Eye (tissue), 1 donor: ENCODE measurements at regions not wholly inside any gene's neighbourhood (a gene's known extent, or its start where the extent isn't known, plus 50 kb on each side); places are given as distances from the start of the nearest gene placed in this dataset.
A peak's percentile ranks its signal among the peaks of the same experiment; 100 is the strongest.
"Not testable (repeated sequence)": the region's sequence is repeated elsewhere in the genome, so short reads cannot be mapped to it uniquely, and the experiment has no call there.

Source experiments
- DNase-seq: peaks from one replicate; pipeline ENCODE4 v3.0.0-alpha.2; 2015

DNA sequence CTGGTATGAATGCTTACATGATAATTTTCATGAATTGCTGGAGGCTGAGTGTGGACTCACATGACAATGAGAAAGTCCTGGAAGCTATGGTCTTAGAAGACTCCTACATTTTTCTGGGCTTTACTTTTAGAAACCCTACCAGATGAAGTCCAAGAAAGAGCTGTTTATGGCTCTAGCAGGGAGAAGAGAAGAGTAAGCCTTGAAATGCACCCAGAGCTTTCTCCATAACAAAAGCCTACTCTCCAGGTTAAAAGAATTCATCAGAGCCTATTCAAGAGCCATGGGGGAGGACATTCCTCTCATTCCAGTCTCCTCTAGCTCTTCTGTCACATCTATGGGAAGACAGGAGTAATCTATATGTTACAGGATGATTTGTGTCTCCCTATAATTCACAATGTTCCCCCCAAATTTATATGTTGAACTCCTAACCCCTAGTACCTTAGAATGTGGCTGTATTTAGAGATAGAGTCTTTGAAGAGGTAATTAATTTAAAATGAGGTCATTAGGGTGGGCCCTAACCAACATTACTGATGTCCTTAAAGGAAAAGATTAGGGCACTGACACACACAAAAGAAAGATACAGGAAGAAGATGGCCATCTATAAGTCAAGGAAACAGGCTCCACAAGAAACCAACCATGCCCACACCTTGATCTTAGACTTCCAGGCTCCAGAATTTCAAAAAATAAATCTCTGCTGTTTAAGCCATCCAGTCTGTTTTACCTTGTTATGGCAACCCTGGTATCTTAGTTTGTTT lies 193.8 kb upstream of the PTER start:
- DNase-seq, result no peak

DNA sequence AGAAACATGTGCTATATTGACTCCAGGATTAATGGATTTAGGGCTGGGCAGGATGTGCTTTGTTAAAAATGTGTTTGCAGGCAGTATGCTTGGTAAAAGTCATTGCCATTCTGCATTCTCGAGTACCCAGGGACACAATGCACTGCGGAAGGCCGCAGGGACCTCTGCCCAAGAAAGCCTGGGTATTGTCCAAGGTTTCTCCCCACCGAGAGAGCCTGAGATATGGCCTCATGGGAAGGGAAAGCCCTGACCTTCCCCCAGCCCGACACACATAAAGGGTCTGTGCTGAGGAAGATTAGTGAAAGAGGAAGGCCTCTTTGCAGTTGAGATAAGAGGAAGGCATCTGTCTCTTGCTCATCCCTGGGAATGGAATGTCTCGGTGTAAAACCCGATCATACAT lies 186.7 kb upstream of the PTER start:
- not testable (repeated sequence) for DNase-seq

DNA sequence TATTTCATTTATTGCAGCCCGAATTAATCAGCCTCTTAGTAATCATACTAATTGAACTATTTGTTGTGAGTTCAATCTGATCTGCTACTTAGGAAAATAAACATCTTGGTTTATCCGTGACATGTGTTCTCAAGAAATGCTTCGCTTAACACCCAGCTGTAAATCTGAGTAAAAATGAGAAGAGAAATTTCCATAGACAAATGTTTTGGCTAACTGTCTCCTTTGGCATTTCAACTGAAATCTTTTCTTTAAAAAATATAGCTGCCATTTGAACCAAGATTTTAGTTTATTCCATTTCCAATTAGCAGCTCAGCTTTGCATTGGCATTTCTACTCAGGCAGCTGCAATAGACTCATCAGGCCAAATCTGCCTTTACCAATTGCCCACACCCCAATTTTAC lies 180.5 kb upstream of the PTER start:
- no peak for DNase-seq

DNA sequence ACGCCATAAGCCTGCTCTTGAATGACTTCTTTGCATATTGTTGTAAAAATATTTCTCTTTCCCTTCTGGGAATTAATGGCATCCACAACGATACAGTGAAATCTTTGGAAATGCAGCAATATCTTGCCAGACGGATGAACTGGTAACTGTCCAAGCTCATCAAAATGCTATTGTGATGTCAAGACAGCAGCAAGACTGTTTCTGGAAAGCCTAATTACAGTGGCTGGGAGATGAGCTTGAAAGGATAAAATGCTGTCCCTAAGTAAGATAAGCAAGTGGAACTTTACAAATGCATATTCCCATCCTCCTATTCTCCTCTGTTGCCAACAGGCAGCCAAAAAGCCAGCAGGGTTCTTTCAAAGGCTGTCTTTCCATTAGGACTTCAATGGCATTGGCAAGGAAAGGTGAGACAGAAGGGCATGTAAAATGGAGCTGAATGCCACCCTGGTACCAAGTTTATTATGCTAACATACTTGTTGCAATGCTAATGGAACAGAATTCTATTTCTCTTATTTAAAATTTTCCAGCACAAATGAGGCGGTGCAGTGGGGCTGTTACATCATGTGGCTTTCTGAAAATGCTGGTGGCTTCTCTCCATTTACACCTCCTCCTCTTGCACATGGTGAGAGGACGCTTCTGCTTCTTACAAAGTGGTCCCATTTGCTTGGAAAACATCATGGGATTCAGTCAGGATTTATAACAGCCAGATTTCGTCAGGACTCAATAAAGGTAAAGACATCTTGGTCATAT lies 178.3 kb upstream of the PTER start:
- no peak for DNase-seq

DNA sequence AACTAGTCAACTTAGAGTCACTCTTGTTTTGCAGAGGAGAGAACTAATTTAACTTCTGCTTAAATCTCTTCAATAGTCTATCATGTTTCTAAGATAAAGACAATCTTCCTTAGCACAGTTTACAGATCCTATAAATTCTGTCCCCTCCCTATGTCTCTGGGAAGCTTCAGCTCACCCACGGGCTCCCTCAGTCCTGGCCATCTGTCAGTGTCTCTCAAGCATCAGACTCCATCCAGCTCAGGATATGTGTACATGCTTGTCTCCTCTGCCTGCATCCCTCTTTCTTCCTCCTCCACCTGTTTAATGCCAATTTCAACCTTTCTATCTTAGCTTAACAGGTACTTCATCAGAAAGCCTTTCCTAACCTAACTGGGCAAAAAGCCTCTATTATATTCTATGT lies 177.1 kb upstream of the PTER start:
- DNase-seq, result no peak

DNA sequence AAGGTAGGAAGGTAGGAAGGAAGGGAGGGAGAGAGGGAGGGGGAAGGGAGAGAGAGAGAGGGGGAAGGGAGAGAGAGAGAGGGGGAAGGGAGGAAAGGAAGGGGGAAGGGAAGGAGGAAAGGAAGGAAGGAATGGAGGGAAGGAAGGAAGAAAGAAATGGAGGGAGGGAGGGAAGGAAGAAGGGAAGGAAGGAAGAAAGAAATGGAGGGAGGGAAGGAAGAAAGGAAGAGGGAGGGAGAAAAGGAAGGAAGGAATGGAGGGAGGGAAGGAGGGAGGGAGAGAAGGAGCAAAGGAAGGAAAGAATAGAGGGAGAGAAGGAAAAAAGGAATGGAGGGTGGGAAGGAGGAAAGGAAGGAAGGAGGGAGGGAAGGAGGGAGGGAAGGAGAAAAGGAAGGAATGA lies 176.4 kb upstream of the PTER start:
- no peak for DNase-seq

DNA sequence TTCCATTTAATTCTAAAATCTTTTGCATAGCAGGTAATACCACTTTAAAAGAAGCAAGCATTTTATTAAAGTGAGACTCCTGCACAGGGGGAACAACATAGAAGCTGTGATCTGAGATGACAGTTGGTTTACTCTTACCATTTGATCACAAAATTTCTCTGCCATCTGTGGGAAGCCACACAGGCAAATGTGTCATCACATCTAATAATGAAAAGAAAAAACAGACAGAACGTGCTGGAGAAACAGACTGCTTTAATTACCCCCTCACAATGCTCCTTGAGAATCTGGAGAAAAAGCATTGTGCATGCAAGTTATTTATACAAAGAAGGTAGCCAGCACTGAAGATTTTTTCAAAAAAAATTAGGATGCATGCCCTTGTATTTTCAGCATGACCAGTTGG lies 165.2 kb upstream of the PTER start:
- peak; percentile 1 for DNase-seq

DNA sequence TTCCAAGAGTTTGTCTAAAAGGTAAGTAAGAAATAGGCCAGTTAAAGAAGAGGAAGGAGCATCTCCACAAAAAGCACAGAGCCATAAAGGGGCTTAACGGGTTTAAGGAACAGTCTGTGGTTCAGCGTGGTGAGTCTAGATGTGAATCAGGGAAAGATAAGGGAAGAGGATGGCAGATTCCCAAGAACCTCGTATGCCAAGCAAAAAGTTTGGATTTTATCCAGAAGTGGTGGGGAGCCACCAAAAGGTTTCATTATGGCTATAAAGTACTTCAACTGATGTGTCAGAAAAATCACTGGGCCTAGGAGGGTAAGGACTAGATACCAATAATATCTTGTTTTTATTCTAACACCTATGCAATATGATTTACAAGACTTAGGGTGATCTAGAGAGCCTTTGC lies 161.9 kb upstream of the PTER start:
- DNase-seq, result no peak

DNA sequence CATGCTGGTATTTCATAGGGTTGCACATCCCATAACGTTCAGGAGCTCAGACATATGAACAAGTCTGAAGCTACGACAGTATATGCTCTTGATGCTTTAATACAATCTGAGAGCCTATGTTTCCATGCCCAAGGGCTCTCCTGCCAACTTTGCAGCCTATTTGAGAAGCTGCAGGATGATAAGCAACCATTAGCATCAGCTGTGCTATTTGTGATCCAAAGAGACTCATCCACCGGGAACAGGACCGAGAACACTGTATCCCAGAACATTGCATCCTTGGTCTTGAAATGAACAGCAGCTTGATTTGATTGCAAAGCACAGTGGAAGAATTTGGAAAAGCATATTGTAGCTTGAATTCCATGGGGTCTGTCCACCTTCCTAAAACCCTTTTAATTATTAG lies 156.2 kb upstream of the PTER start:
- DNase-seq, result no peak

DNA sequence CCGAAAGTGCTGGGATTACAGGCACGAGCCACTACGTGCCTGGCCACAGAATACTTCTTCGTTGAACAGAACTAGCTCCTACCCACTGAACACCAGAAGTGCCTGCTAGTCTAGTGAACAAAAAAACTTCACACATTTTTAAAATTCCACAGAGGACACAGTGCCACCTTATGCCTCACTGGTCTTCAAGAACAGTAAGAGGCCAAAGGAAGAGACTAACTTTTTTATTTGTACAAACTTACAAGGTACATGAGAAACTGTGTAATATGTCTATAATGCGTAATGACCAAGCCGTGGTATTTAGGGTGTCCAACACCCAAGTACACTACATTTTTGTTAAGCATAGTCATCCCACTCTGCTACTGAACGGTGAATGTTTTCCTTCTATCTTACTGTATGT lies 144.4 kb upstream of the PTER start:
- no peak for DNase-seq

DNA sequence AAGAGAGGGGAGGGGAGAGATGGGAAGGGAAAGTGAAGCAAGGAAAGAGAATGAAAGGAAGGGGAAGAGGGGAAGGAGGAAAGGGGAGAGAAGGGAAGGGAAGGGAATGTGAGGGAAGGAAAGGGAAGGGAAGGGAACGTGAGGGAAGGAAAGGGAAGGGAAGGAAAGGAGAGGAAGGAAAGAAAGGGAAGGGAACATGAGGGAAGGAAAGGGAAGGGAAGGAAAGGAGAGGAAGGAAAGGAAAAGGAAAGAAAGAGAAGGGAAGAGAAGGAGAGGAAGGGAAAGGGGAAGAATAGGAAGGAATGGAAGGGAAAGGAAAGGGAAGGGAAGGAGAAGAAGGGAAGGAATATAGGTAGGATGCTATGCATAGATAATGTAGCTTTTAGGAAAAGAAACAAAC lies 139.7 kb upstream of the PTER start:
- no peak for DNase-seq

DNA sequence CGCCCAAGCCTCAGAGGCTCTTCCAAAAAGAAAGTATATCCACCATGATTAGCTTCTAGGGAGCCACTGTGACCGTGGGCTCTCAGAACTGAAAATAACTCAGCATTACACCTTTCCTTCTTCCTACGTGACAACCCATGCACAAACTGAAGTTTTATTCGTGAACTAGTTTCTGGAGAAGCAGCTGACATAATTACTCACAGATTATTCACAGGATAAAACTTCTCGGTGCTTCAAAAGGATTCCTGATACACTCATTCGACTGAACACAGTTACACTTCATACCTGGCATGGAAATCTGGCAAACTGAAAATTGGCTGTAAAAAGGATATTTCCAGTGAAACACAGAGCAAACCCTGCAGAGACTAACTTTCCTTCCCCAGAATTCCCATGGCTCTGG lies 139.2 kb upstream of the PTER start:
- DNase-seq, result no peak

DNA sequence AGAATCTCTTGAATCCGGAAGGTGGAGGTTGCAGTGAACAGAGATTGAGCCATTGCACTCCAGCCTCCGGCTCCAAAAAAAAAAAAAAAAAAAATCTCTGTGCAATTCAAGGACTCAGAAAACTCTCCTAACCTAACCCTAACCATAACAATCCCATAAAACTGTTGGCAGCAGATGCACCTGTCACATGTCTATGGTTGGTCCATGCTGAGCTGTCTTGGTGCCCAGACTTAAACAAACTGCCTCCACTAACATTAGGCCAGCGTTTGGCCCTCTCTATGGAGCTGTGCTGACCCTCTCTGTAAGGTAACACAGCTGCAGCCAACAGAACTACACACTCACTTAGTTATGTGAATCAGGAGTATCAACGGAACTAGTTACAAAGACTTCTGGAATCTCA lies 132.5 kb upstream of the PTER start:
- DNase-seq, result no peak

DNA sequence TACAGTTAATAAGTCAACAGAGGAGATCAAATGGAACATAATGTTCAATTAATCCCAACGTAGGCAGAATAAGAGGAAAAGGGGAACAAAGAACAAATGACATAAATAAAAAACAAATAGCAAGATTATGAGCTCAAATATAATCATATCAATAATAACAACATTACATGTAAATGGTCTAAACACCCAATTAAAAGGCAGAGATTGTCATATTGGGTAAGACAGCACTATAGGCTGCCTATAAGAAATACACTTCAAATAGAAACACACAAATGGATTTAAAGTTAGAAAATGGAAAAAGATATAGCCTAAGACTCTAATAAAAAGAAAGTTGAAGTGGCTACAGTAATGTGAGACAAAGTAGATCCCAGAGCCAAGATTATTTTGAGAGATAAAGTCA lies 126.4 kb upstream of the PTER start:
- no peak for DNase-seq

DNA sequence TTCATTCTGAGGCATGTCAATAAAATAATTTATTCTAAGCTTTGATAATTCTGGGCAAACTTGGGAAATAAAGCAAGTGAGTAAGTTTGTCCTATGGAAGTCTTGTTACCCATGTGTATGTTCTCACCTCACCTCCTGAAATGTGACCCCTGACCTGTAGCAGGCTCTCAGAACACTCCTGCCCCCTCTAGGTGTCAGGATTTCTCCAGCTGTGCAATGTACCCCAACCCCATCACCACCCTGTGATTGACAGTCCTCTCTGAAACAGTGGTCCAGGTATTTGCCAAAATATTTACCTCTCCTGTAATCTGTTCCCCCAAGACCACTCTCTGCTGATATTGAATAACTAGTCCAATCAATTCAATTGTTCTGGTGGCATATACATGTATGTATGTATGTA lies 122.6 kb upstream of the PTER start:
- no peak for DNase-seq

DNA sequence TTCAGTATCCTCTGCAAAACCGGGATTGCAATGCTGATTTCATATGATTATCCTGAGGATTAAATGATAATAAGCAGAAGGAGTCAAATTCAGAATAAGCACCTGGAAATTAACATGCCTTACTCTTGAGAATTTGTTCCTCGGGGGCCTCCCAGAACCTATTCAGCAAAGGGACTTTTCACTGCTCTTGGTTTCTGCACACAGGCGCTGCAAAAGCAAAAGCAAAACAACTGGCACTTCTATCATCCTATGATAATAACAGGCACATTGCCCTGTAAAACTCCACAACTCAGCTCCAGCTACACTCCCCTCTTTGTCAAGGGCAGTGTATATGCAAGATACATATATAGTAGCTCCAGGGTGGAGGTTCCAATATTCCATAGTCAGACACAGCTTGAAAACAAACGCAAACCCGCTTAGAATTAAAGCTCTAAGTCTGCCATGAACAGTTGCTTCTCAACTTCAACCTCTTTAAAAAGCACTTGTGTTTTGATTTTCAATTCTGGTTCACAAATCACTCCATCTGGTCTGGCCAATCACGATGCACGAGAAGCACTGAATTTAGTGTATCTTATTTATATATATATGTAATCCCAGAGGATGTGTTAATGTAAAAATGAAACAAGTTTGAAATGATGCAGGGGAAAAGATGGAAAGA lies 119.9 kb upstream of the PTER start:
- no peak for DNase-seq

DNA sequence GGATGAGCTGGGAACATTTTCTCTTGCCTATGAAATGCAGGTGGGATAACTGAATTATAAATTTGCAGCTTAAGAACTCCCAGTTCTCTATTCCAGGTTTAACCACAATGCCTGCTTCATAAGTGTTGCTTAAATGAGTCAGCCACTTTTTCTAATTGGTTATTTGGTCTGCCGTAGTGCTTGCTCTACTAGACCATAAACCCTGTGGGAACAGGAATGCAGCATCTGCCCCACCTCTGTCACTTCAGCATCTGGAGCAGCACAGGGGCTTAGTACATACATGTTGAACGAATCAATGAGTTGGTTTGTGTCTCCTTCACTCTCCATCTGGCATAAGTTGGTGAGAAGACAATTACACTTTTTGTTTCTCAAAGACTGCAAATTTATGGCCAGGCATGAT lies 95.2 kb upstream of the PTER start:
- no peak for DNase-seq

DNA sequence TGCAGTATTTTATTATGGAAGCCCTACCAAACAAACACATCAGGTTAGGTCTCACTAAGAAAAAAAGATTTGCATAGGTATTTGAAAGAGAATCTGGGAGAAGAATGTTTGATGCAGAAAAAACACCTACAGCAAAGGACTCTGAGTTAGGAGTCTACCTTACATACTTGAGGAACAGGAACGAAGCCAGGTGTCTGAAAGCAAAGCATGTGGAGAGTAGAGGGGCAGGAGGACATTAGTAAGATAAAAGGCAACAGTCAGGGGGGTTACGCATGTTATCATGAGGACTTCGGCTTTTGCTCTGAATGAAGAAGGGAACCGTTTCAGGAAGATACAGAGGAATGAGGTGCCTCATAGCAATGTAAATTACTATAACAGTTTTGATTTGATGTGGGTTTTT lies 87.9 kb upstream of the PTER start:
- DNase-seq, result no peak

DNA sequence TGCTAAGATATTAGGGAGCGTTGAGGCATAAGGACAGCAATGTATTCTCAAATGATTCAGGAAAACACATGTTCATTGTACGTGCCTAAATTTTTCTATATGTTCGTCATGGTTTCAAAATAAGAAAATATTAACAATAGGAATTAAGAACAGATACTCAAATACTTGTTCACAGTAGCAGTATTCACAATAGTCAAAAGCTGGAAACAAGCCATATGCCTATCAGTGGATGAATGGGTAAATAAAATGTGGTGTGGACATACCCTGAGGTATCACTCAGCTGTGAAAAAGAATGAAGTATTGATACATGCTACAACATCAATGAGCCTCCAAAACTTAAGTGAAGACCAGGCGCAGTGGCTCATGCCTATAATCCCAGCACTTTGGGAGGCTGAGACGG lies 84.7 kb upstream of the PTER start:
- no peak for DNase-seq

DNA sequence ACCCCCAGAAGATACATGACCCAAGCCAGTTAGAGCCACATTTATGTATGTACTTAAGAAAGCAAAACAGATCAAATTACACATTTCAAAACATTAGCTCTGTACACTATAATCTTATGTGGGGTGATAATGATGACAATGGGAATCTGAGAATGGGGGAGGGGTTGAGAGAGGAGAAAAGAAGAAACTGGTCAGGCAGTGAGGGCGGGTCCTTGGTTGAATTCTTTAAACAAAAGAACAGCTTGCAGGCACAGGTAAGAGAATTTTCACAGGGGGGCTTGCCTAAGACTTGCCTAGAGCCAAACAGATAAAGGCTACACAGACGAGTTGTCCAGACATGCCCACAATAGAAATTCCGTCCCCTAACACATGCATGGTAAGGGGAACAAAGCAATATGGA lies 76.8 kb upstream of the PTER start:
- no peak for DNase-seq

DNA sequence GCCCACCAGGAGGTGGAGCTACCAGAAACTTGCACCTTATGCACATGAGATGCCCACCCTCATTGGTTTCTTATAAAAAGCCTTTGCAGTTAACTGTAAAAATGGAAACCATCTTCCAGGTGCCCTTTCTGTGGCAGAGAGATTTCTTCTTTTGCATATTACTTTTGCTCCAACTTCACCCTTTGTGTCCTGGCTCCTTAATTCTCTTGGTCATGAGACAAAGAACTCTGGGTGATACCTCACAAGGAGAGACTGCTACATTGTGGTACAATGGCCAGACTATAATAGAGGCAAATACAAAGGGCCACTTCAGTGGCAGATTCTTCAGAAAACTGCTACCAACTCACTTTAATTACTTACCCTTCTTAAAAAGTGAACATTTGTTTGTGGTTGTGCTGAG lies 76.4 kb upstream of the PTER start:
- DNase-seq, result no peak

DNA sequence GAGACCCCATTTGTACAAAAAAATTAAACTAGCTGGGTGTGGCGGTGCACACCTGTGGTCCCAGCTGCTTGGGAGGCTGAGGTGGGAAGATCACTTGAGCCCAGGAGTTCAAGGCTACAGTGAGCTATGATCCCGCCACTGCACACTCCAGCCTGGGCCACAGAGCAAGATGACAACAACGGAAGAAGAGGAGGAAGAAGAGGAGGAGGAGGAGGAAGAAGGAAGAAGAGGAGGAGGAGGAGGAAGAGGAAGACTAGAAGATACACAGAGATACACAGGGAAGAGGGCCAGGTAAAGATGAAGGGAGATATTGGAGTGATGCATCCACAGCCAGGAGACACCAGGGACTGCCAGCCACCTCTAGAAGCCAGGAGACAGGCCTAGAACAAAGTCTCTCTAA lies 75.7 kb upstream of the PTER start:
- no peak for DNase-seq

DNA sequence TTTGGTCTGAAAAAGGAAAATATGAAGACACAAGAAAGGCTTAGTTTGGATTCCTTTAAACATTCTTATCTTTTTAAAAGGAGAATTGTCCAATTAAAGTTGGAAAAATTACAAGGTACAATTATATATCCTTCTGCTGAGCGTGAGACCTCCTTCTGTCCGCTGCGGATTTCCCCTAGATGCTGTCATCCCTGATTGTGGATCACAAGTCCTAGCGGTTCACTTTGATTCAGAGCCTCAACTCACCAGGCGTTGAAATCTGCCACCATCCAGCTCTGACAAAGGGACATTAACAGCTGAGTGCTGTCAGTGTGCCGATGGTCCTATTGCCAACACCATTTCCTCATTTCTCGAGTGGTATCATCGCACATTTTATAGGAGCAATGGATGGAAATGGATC lies 73.1 kb upstream of the PTER start:
- no peak for DNase-seq

DNA sequence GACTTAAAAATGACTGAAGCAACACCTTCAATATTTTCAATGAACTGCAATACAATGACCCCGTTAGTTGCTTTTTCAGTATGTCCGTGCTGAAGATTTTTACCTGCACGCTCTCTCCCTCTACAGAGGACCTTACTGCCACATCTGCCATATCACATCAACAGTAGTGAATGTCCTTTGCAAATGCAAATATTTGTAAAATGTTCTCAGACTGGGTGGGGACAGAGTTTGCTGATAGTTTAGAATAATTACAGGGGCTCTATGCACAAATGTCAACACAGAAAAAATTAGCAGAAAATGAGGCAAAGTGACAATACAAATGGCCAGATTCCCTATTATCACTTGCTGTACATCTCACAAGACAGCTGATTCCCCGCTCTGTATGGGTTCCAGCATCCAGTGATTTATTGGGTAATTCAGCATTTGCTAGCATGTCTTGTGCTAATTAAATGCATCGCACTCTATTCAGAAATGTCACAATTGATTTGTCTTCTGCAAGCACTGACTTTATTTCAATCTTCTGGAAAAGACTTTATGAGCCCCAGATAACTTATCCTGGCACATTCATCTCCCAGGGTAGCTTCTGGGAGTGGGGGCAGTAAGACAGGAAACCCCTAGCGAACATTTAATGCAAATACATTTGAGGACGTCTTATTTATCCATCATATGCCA lies 69.1 kb upstream of the PTER start:
- DNase-seq, result peak; percentile 43
